Keratinocyte (primary cell): ENCODE measurements at regions not wholly inside any gene's neighbourhood (a gene's known extent, or its start where the extent isn't known, plus 50 kb on each side); places are given as distances from the start of the nearest gene placed in this dataset.

ENCODE experiments used
- DNase-seq: peaks from one replicate; pipeline ENCODE4 v3.0.0-alpha.2; 2011; ENCODE audit warnings: low read depth, missing footprints, low spot score
- FAIRE-seq: peaks from 2 replicates; lab custom pipeline; 2011; peaks lifted over from hg19 to GRCh38; lab: Jason Lieb, UNC
- H2AFZ ChIP-seq: 2 replicates; pipeline ENCODE4 v1.6.0; 2012; ENCODE audit warnings: low read length, control low read depth, inconsistent platforms; ENCODE audit not compliant: control insufficient read depth
- H3K27ac ChIP-seq: 2 replicates; pipeline ENCODE4 v1.5.1; 2011; ENCODE audit warnings: low read length; ENCODE audit not compliant: control insufficient read depth, insufficient read depth
- H3K27me3 ChIP-seq: 3 replicates; pipeline ENCODE4 v1.6.0; 2011; ENCODE audit warnings: low read length; ENCODE audit not compliant: control insufficient read depth, insufficient read depth; ENCODE audit errors: extremely low read depth
- H3K36me3 ChIP-seq, 2 experiments: 2 replicates in 1 of 2; 3 replicates in 1 of 2; pipeline ENCODE4 v1.5.1; 2011; ENCODE audit warnings: low read length in 2 of 2, mild to moderate bottlenecking in 1 of 2; ENCODE audit not compliant: control insufficient read depth in 2 of 2, insufficient read depth in 2 of 2; ENCODE audit errors: extremely low read depth in 1 of 2
- H3K4me1 ChIP-seq: 3 replicates; pipeline ENCODE4 v1.5.1; 2011; ENCODE audit warnings: low read length; ENCODE audit not compliant: control insufficient read depth, insufficient read depth; ENCODE audit errors: extremely low read depth
- H3K4me2 ChIP-seq: 3 replicates; pipeline ENCODE4 v1.6.0; 2011; ENCODE audit warnings: low read depth, low read length; ENCODE audit not compliant: control insufficient read depth, insufficient read depth; ENCODE audit errors: extremely low read depth
- H3K4me3 ChIP-seq, 3 experiments: fragments of 200-600 bp in 1 of 3; sonication (generic) in 1 of 3; 2 replicates in 2 of 3; 3 replicates in 1 of 3; pipeline ENCODE4 v1.5.1; 2011 to 2016; ENCODE audit warnings: low read length in 3 of 3, mild to moderate bottlenecking in 3 of 3, control low read depth in 2 of 3, inconsistent platforms in 1 of 3, low read depth in 1 of 3, mixed read lengths in 1 of 3, mixed run types in 1 of 3, moderate library complexity in 1 of 3; ENCODE audit not compliant: control insufficient read depth in 2 of 3, insufficient read depth in 2 of 3; ENCODE audit errors: extremely low read depth in 1 of 3
- H3K79me2 ChIP-seq: 2 replicates; pipeline ENCODE4 v1.6.0; 2012; ENCODE audit warnings: low read length; ENCODE audit not compliant: control insufficient read depth, insufficient read depth
- H3K9ac ChIP-seq: 3 replicates; pipeline ENCODE4 v1.6.0; 2011; ENCODE audit warnings: low read length; ENCODE audit not compliant: control insufficient read depth, insufficient read depth; ENCODE audit errors: extremely low read depth
- H3K9me1 ChIP-seq: 3 replicates; pipeline ENCODE4 v1.6.0; 2011; ENCODE audit warnings: low read length; ENCODE audit not compliant: control insufficient read depth, insufficient read depth; ENCODE audit errors: extremely low read depth
- H3K9me3 ChIP-seq: 2 replicates; pipeline ENCODE4 v1.5.1; 2012; ENCODE audit warnings: low read depth, low read length; ENCODE audit not compliant: control insufficient read depth
- H4K20me1 ChIP-seq: 3 replicates; pipeline ENCODE4 v1.6.0; 2011; ENCODE audit warnings: low read length; ENCODE audit not compliant: control insufficient read depth, insufficient read depth; ENCODE audit errors: extremely low read depth
- EZH2 ChIP-seq: IDR thresholded peaks from one replicate; pipeline ENCODE4 v1.6.1; 2012; ENCODE audit warnings: inconsistent platforms, mild to moderate bottlenecking, low read length, moderate library complexity
- dilution Hi-C: fragments of 300-500 bp; cut with MboI; formaldehyde crosslinking; loops from one replicate; pipeline ENCODE4 v1.7.0; 2020; ENCODE audit warnings: low sequenced_read_pairs; ENCODE audit not compliant: extremely low pct_ligation_motif_present
- TF ChIP-seq, protein P1 (sequence below), 3 experiments: IDR thresholded peaks in 1 of 3; conservative IDR thresholded peaks in 1 of 3; optimal IDR thresholded peaks in 1 of 3; 2 replicates in 2 of 3; 3 replicates in 1 of 3; pipeline versions ENCODE3 to v1.5.1; 2011; ENCODE audit warnings: low read length in 3 of 3, mild to moderate bottlenecking in 3 of 3, moderate library complexity in 2 of 3, control low read depth in 1 of 3, inconsistent platforms in 1 of 3; ENCODE audit not compliant: insufficient read depth in 2 of 3; ENCODE audit errors: extremely low read depth in 1 of 3

DNA sequence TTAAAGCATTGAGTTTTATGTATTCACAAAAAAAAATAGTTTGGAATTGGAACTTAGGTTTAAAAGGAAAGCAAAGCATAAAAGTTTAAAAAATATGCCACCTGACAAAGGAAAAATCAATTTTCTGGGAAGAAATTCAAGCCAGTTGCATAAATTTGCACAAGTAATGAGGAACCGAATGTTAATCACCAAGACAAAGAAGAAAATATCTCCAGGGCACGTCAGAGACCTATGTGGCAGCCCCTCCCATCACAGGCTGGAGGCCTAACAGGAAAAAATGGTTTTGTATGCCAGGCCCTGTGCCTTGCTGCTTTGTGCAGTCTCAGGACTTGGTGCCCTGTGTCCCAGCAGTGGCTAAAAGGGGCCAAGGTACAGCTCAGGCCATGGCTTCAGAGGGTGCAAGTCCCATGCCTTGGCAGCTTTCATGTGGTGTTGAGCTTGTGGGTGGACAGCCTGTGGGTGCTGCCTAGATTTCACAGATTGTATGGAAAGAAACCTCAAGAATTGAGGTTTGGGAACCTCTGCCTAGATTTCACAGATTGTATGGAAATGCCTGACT, 767.2 kb upstream of the SLC10A2 start:
- DNase-seq, result no peak
- Histone ChIP-seq H3K27me3 (no peaks in the 10 kb centered on the region), H3K36me3 (no peaks in the 10 kb centered on the region), H3K4me2 (no peak overlapping the region), H3K4me3 (no peak overlapping the region), H2AFZ (no peak overlapping the region), H4K20me1 (no peaks in the 10 kb centered on the region), H3K27ac (no peak overlapping the region), H3K79me2 (no peaks in the 10 kb centered on the region), H3K9ac (no peak overlapping the region), H3K9me1 (no peaks in the 10 kb centered on the region), H3K9me3 (no peaks in the 10 kb centered on the region), H3K4me1 (no peaks in the 10 kb centered on the region)
- dilution Hi-C loops, result no loop called here
- TF ChIP-seq, protein P1, sequence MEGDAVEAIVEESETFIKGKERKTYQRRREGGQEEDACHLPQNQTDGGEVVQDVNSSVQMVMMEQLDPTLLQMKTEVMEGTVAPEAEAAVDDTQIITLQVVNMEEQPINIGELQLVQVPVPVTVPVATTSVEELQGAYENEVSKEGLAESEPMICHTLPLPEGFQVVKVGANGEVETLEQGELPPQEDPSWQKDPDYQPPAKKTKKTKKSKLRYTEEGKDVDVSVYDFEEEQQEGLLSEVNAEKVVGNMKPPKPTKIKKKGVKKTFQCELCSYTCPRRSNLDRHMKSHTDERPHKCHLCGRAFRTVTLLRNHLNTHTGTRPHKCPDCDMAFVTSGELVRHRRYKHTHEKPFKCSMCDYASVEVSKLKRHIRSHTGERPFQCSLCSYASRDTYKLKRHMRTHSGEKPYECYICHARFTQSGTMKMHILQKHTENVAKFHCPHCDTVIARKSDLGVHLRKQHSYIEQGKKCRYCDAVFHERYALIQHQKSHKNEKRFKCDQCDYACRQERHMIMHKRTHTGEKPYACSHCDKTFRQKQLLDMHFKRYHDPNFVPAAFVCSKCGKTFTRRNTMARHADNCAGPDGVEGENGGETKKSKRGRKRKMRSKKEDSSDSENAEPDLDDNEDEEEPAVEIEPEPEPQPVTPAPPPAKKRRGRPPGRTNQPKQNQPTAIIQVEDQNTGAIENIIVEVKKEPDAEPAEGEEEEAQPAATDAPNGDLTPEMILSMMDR (optimal IDR thresholded peaks at IDR 0.05 in 1 of 3, IDR thresholded peaks at IDR 0.05 in 1 of 3, conservative IDR thresholded peaks at IDR 0.05 in 1 of 3; ENCODE audit: extremely low read depth in 1 of 3, insufficient read depth in 2 of 3, low read length in 3 of 3), result no peak
- TF ChIP-seq EZH2, result no peak
- FAIRE-seq, result no peak

DNA sequence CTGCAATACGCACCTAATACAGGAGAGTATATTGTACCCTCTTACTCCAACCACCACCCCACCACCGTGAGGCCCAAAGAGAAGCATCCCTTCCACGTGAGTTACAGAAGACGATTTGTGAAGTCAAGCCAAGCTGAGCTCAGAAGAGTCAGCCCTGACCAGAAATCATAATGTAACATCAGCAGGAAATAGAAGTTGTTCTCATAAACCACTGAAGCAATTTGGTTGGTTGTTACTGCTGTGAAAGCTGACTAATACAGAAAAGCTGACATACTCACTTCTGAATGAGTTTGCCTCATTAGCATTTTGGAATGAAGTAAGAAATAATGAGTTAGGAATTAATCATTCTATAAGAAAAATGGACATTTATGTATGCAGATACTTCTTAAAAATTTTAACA, 749.4 kb upstream of the SLC10A2 start:
- no peaks in the 10 kb centered on the region for H3K4me1 ChIP-seq
- no peaks in the 10 kb centered on the region for H3K79me2 ChIP-seq
- no peak for TF ChIP-seq EZH2
- TF ChIP-seq, protein P1 (optimal IDR thresholded peaks at IDR 0.05 in 1 of 3, IDR thresholded peaks at IDR 0.05 in 1 of 3, conservative IDR thresholded peaks at IDR 0.05 in 1 of 3; ENCODE audit: extremely low read depth in 1 of 3, insufficient read depth in 2 of 3, low read length in 3 of 3), result no peak
- H2AFZ ChIP-seq, result no peak overlapping the region
- no peaks in the 10 kb centered on the region for H3K27me3 ChIP-seq
- H3K9ac ChIP-seq, result no peak overlapping the region
- dilution Hi-C loops, result no loop called here
- no peaks in the 10 kb centered on the region for H3K9me3 ChIP-seq
- H3K9me1 ChIP-seq, result no peaks in the 10 kb centered on the region
- no peaks in the 10 kb centered on the region for H4K20me1 ChIP-seq
- no peak overlapping the region for H3K4me3 ChIP-seq
- H3K4me2 ChIP-seq, result no peak overlapping the region
- DNase-seq (no peak), FAIRE-seq (no peak)
- no peaks in the 10 kb centered on the region for H3K36me3 ChIP-seq
- H3K27ac ChIP-seq, result no peak overlapping the region
